ENCODE measurements at regions not wholly inside any gene's neighbourhood (a gene's known extent, or its start where the extent isn't known, plus 50 kb on each side); places are given as distances from the start of the nearest gene placed in this dataset.
"Not testable (repeated sequence)": the region's sequence is repeated elsewhere in the genome, so short reads cannot be mapped to it uniquely, and the experiment has no call there.

DNA sequence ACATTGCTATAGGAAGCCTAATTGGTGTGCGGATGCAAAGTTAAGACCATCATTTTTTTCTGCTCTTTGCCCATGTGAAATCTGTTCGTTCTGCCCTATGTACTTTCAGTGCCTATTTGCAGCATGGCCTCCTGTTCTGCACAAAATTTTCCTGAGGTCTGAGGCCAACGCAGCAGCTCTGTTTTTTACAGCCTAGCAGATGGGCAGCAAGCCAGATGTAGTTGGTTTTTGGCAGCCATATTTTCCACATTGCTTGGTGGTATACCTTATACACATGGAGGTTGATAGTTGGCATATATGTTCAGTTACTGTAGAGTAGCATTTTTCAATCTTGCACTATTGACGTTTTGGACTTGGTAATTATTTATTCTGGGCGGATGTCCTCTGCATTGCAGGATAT lies 133.5 kb upstream of the MRPS30 start:
- CTCF ChIA-PET, result no interaction called here
- DNase-seq, result no peak
- Mint-ChIP-seq H3K36me3 (no peaks in the 10 kb centered on the region), H3K27ac (no peak overlapping the region), H3K9me3 (peaks cover 4% of the 10 kb centered on the region), H3K4me3 (no peak overlapping the region), H3K4me1 (no peaks in the 10 kb centered on the region), H3K27me3 (no peaks in the 10 kb centered on the region)

- no peaks in the 10 kb centered on the region for H3K27me3 Mint-ChIP-seq
- CTCF ChIA-PET, result no interaction called here
- H3K4me3 Mint-ChIP-seq, result no peak overlapping the region
- no peaks in the 10 kb centered on the region for H3K4me1 Mint-ChIP-seq
- peaks cover 8% of the 10 kb centered on the region for H3K9me3 Mint-ChIP-seq
- DNase-seq, result no peak
- no peaks in the 10 kb centered on the region for H3K36me3 Mint-ChIP-seq
- no peak overlapping the region for H3K27ac Mint-ChIP-seq
These were observed 134.3 kb upstream of the MRPS30 start for GRCh38 chr5:44674461-44674860.

GRCh38 chr5:44668471-44668870 lies 140.3 kb upstream of the MRPS30 start:
- DNase-seq, H3K27ac Mint-ChIP-seq, H3K9me3 Mint-ChIP-seq, CTCF ChIA-PET, H3K36me3 Mint-ChIP-seq, H3K4me3 Mint-ChIP-seq, H3K4me1 Mint-ChIP-seq, H3K27me3 Mint-ChIP-seq: not testable (repeated sequence)

- DNase-seq, result no peak
- Mint-ChIP-seq H3K4me1 (no peaks in the 10 kb centered on the region), H3K27ac (no peak overlapping the region), H3K27me3 (no peaks in the 10 kb centered on the region), H3K4me3 (no peak overlapping the region), H3K36me3 (no peaks in the 10 kb centered on the region), H3K9me3 (peaks cover 10% of the 10 kb centered on the region)
- CTCF ChIA-PET, result no interaction called here
These were observed 143.5 kb upstream of the MRPS30 start for GRCh38 chr5:44665101-44665701.

- CTCF ChIA-PET, result no interaction called here
- Mint-ChIP-seq H3K4me3 (no peak overlapping the region), H3K27ac (no peak overlapping the region), H3K4me1 (no peaks in the 10 kb centered on the region), H3K9me3 (peaks cover 7% of the 10 kb centered on the region), H3K36me3 (no peaks in the 10 kb centered on the region), H3K27me3 (no peaks in the 10 kb centered on the region)
- no peak for DNase-seq
These were observed 144.0 kb upstream of the MRPS30 start for GRCh38 chr5:44664711-44665100.

GRCh38 chr5:44663991-44664710 lies 144.6 kb upstream of the MRPS30 start:
- Mint-ChIP-seq H3K9me3 (peaks cover 7% of the 10 kb centered on the region), H3K27me3 (no peaks in the 10 kb centered on the region), H3K36me3 (no peaks in the 10 kb centered on the region), H3K4me3 (no peak overlapping the region), H3K4me1 (no peaks in the 10 kb centered on the region), H3K27ac (no peak overlapping the region)
- CTCF ChIA-PET, result no interaction called here
- no peak for DNase-seq

DNA sequence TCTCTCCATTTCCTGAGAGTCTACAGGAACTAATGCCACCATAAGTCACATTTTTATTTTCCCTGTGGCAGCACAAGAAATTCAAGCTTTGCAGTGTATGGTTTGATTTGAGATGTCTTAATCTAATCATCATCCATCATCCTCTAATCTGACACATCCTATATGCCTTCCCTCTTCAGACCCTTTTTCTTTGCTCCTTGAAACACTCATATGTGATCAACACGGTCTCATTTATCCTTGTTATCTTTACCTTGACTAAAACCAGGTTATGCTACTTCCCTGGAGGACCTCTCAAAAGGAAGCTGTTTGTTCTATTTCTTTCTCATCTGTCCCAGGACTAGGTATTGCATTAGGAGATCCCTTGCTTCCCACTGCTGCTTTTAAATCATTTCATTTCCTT lies 146.9 kb upstream of the MRPS30 start:
- H3K27me3 Mint-ChIP-seq, result no peaks in the 10 kb centered on the region
- H3K36me3 Mint-ChIP-seq, result no peaks in the 10 kb centered on the region
- no peak overlapping the region for H3K4me3 Mint-ChIP-seq
- peaks cover 10% of the 10 kb centered on the region for H3K9me3 Mint-ChIP-seq
- CTCF ChIA-PET, result no interaction called here
- DNase-seq, result no peak
- no peaks in the 10 kb centered on the region for H3K4me1 Mint-ChIP-seq
- no peak overlapping the region for H3K27ac Mint-ChIP-seq

DNA sequence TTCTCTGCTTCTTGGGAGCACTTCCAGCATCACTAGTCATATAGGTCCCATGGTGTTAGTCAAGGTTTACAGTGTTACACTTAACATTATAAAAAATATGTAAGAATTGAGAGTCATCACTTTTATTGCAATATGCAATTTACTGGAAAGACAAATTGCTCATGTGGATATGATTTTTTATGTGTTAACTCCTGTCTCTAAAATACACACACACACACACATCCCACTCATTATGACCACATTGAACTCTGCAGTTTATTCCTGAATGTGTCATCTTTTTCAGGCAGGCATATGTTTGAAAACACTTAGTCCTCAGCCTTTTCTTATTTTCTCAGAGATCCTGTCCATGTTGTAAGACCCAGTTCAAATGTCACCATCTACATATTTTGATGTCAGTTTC lies 148.5 kb upstream of the MRPS30 start:
- Mint-ChIP-seq H3K9me3 (peaks cover 15% of the 10 kb centered on the region), H3K4me1 (no peaks in the 10 kb centered on the region), H3K27ac (no peak overlapping the region), H3K4me3 (no peak overlapping the region), H3K27me3 (no peaks in the 10 kb centered on the region), H3K36me3 (no peaks in the 10 kb centered on the region)
- no peak for DNase-seq
- CTCF ChIA-PET, result no interaction called here

GRCh38 chr5:44659334-44659733 lies 149.4 kb upstream of the MRPS30 start:
- Mint-ChIP-seq H3K9me3 (peaks cover 16% of the 10 kb centered on the region), H3K27me3 (no peaks in the 10 kb centered on the region), H3K27ac (no peak overlapping the region), H3K4me3 (no peak overlapping the region), H3K4me1 (no peaks in the 10 kb centered on the region), H3K36me3 (no peaks in the 10 kb centered on the region)
- CTCF ChIA-PET, result no interaction called here
- no peak for DNase-seq

DNA sequence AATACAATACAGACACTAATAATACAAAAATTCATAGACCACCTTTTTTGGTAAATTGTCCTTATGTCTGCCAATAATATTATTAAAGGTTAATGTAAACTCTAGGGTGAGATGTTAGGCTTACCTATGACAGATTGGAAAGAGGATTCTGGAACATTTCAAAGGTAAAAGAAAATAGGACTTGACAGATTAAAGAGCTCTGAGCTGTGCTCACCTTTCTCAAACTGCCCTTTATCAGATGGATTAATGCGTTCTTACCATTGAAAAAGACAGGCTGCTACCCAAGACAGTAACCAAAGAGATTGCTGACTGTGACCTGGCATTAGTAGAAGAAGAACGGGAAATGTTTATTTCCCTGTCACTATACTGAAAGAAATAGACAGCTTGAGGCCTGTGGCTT lies 156.1 kb upstream of the MRPS30 start:
- no peaks in the 10 kb centered on the region for H3K36me3 Mint-ChIP-seq
- no peak for DNase-seq
- no peak overlapping the region for H3K27ac Mint-ChIP-seq
- CTCF ChIA-PET, result no interaction called here
- H3K4me3 Mint-ChIP-seq, result no peak overlapping the region
- H3K4me1 Mint-ChIP-seq, result no peaks in the 10 kb centered on the region
- peaks cover 8% of the 10 kb centered on the region for H3K9me3 Mint-ChIP-seq
- no peaks in the 10 kb centered on the region for H3K27me3 Mint-ChIP-seq

GRCh38 chr5:44646016-44646415 lies 162.7 kb upstream of the MRPS30 start:
- Mint-ChIP-seq H3K27me3 (no peaks in the 10 kb centered on the region), H3K27ac (no peak overlapping the region), H3K36me3 (no peaks in the 10 kb centered on the region), H3K4me1 (no peaks in the 10 kb centered on the region), H3K9me3 (no peaks in the 10 kb centered on the region), H3K4me3 (no peak overlapping the region)
- no peak for DNase-seq
- CTCF ChIA-PET, result no interaction called here

DNA sequence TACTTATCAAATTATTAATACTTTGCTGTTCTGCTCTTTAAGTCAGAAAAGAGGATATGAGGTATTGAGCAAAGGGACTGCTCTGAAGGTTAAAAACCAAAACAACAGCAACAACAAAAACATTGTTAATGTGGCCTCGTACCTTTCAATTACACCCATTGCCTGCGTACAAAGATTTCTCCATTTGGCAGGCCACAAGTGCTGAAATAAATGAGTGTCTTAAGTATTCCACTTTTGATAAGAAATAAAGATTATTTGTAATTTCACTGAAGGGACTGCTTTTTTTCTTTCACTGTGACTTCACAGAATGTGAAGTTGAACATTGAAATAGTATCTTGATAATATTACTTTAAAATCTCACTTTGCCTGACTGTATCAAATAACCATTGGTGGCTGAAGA lies 163.2 kb upstream of the MRPS30 start:
- Mint-ChIP-seq H3K36me3 (no peaks in the 10 kb centered on the region), H3K9me3 (peaks cover 1% of the 10 kb centered on the region), H3K27me3 (no peaks in the 10 kb centered on the region), H3K4me3 (no peak overlapping the region), H3K4me1 (no peaks in the 10 kb centered on the region), H3K27ac (no peak overlapping the region)
- CTCF ChIA-PET, result no interaction called here
- DNase-seq, result no peak

GRCh38 chr5:44644628-44645027 lies 164.1 kb upstream of the MRPS30 start:
- DNase-seq, result no peak
- no peaks in the 10 kb centered on the region for H3K36me3 Mint-ChIP-seq
- no peaks in the 10 kb centered on the region for H3K4me1 Mint-ChIP-seq
- H3K27ac Mint-ChIP-seq, result no peak overlapping the region
- CTCF ChIA-PET, result no interaction called here
- peaks cover 3% of the 10 kb centered on the region for H3K9me3 Mint-ChIP-seq
- no peaks in the 10 kb centered on the region for H3K27me3 Mint-ChIP-seq
- H3K4me3 Mint-ChIP-seq, result no peak overlapping the region

GRCh38 chr5:44641820-44642219 lies 166.9 kb upstream of the MRPS30 start:
- no peak for DNase-seq
- H3K36me3 Mint-ChIP-seq, result no peaks in the 10 kb centered on the region
- H3K27me3 Mint-ChIP-seq, result no peaks in the 10 kb centered on the region
- H3K27ac Mint-ChIP-seq, result no peak overlapping the region
- CTCF ChIA-PET, result no interaction called here
- peaks cover 3% of the 10 kb centered on the region for H3K9me3 Mint-ChIP-seq
- no peak overlapping the region for H3K4me3 Mint-ChIP-seq
- H3K4me1 Mint-ChIP-seq, result no peaks in the 10 kb centered on the region

DNA sequence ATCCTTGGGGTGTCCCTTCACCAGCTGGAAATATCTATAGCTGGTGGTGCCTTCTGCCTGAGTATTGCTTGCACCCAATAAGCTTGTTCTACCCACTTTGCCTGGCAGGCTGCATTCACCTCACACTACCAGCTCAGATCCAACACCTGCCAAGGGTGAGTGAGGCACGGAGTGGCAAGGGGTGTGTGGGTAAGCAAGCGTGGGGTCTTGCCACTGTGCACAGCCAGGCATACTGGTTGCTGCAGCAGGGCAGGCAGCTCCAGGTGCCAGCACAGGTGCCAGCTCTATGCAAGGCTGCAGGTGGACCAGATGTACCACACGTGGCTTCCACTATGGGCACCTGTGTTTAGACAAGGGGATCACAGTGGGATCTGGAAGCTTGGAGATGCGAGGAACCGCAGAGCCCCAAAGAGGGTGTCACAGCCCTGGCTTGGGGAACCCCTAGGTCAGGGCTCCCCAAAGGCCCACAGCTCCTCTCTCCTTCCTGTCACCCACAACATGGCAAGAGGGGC lies 167.7 kb upstream of the MRPS30 start:
- H3K27me3 Mint-ChIP-seq, result no peaks in the 10 kb centered on the region
- no peak overlapping the region for H3K4me3 Mint-ChIP-seq
- no peaks in the 10 kb centered on the region for H3K4me1 Mint-ChIP-seq
- H3K36me3 Mint-ChIP-seq, result no peaks in the 10 kb centered on the region
- H3K9me3 Mint-ChIP-seq, result peaks cover 3% of the 10 kb centered on the region
- DNase-seq, result no peak
- CTCF ChIA-PET, result no interaction called here
- H3K27ac Mint-ChIP-seq, result no peak overlapping the region
